Pancreas (tissue), 10 donors: ENCODE measurements at regions not wholly inside any gene's neighbourhood (a gene's known extent, or its start where the extent isn't known, plus 50 kb on each side); places are given as distances from the start of the nearest gene placed in this dataset.

Experiments
- ATAC-seq, 4 donors: fragments of 200-7000 bp; cut with Tn5 transposase; one replicate each; pipeline versions ENCODE4 v1.8.0 to v1.9.1; 2020; ENCODE audit warnings: mild to moderate bottlenecking in 4 of 4, moderate library complexity in 4 of 4
- DNase-seq, 6 donors: peaks; one replicate each; pipeline ENCODE4 v3.0.0-alpha.2; 2020
- FAIRE-seq: peaks from 2 replicates; lab custom pipeline; 2012; peaks lifted over from hg19 to GRCh38; lab: Jason Lieb, UNC
- H3K27ac ChIP-seq, 4 donors: fragments of 200-600 bp; sonication (generic); 1 replicate in 3 of 4; 2 replicates in 1 of 4; pipeline versions ENCODE4 v1.5.0 to v1.8.0; 2020
- H3K27me3 ChIP-seq, 4 donors: fragments of 200-600 bp; one replicate each; pipeline ENCODE4 v1.8.0; 2021
- H3K36me3 ChIP-seq, 3 donors: fragments of 200-600 bp; sonication (generic) in 1 of 3; one replicate each; pipeline versions ENCODE4 v1.5.0 to v1.8.0; 2020 to 2021
- H3K4me1 ChIP-seq, 3 donors: fragments of 200-600 bp; one replicate each; pipeline ENCODE4 v1.8.0; 2021
- H3K4me3 ChIP-seq, 4 donors: fragments of 200-600 bp; sonication (generic) in 2 of 4; one replicate each; pipeline versions ENCODE4 v1.5.0 to v1.8.0; 2020 to 2021
- H3K9me3 ChIP-seq, 4 donors: fragments of 200-600 bp; one replicate each; pipeline ENCODE4 v1.8.0; 2021
- CTCF ChIP-seq, 4 donors: fragments of 200-600 bp; sonication (generic) in 3 of 4; IDR thresholded peaks; one replicate each; pipeline versions ENCODE4 v1.5.0 to v1.8.0; 2021; ENCODE audit warnings: antibody characterized with exemption in 4 of 4
- WGBS, 2 donors: extraction: QIAGEN DNeasy Blood & Tissue Kit; methylation state at CpG; one replicate each; pipeline ENCODE4 v1.1.7; 2013; 5-methylcytosine and 5-hydroxymethylcytosine counted together
- intact Hi-C, 3 donors: fragments of 100-400 bp; cut with DNase I; formaldehyde crosslinking; loops; one replicate each; pipeline versions ENCODE4 v1.11.1 to v1.14.2; 2022
- donor health status: healthy with polysubstance abuse.
- donor health status: DM: no; HTN: no; CAD: no; lungs with moderate emphysema.
- donor health status: DM: no; HTN: no; CAD: no.
- donor health status: control.
- donor health status: control.
- donor health status: Bipolar disorder and iron deficiency.
- donor health status: DM: yes; HTN: yes; CAD: no.
- donor health status: DM: no; HTN: no; CAD: no.
- donor health status: DM: no; HTN: no; CAD: no.
- donor health status: DM: yes; HTN: yes; CAD: no.

- DNase-seq (peak in 4 of 6 donors; percentile 60 to 89 (median 78)), FAIRE-seq (peak; percentile 63), ATAC-seq (peak; percentile 84 to 88 (median 86))
- 37 to 38% methylated on average over 11 of the region's 11 CpGs for WGBS, 2 donors
- Histone ChIP-seq H3K4me1 (peaks cover 9 to 11% (median 9%) of the 10 kb centered on the region in 3 donors), H3K4me3 (no peak overlapping the region), H3K27ac (peak overlapping the region; percentile 24 to 84 (median 55)), H3K27me3 (no peaks in the 10 kb centered on the region), H3K9me3 (no peaks in the 10 kb centered on the region), H3K36me3 (no peaks in the 10 kb centered on the region)
- intact Hi-C loops, result no loop called here
- TF ChIP-seq CTCF (IDR thresholded peaks at IDR 0.05), result no peak
These were observed 90.9 kb upstream of the SMNDC1 start for GRCh38 chr10:110395350-110396283.

- no peak for ATAC-seq
- no peak for DNase-seq
- no peak overlapping the region for H3K4me3 ChIP-seq
- TF ChIP-seq CTCF (IDR thresholded peaks at IDR 0.05), result no peak
- intact Hi-C loops, result no loop called here
- H3K27me3 ChIP-seq, result no peaks in the 10 kb centered on the region
- peaks cover 9 to 11% (median 9%) of the 10 kb centered on the region in 3 donors for H3K4me1 ChIP-seq
- no peaks in the 10 kb centered on the region for H3K9me3 ChIP-seq
- H3K27ac ChIP-seq, result peak overlapping the region in 3 of 4 donors; percentile 30 to 84 (median 80)
- 100% methylated on average over 1 of the region's 1 CpG for WGBS, 2 donors
- H3K36me3 ChIP-seq, result no peaks in the 10 kb centered on the region
- no peak for FAIRE-seq
These were observed 91.5 kb upstream of the SMNDC1 start for GRCh38 chr10:110396284-110396651.

- ATAC-seq (no peak), DNase-seq (no peak), FAIRE-seq (no peak)
- 94 to 95% methylated on average over 3 of the region's 3 CpGs for WGBS, 2 donors
- H3K36me3 ChIP-seq, result no peaks in the 10 kb centered on the region
- intact Hi-C loops, result no loop called here
- no peak for TF ChIP-seq CTCF (IDR thresholded peaks at IDR 0.05)
- no peak overlapping the region for H3K4me3 ChIP-seq
- H3K9me3 ChIP-seq, result no peaks in the 10 kb centered on the region
- H3K4me1 ChIP-seq, result peaks cover 9 to 11% (median 9%) of the 10 kb centered on the region in 3 donors
- H3K27me3 ChIP-seq, result no peaks in the 10 kb centered on the region
- peak overlapping the region in 2 of 4 donors; percentile 60 to 64 for H3K27ac ChIP-seq
These were observed 93.1 kb upstream of the SMNDC1 start for GRCh38 chr10:110397856-110398255.

- peaks cover 9 to 11% (median 9%) of the 10 kb centered on the region in 3 donors for H3K4me1 ChIP-seq
- H3K27ac ChIP-seq, result peak overlapping the region in 3 of 4 donors; percentile 11 to 66 (median 60)
- intact Hi-C loops, result no loop called here
- H3K4me3 ChIP-seq, result no peak overlapping the region
- no peaks in the 10 kb centered on the region for H3K36me3 ChIP-seq
- FAIRE-seq (no peak), ATAC-seq (peak; percentile 30 to 73 (median 57)), DNase-seq (peak in 4 of 6 donors; percentile 25 to 59 (median 50))
- no peak for TF ChIP-seq CTCF (IDR thresholded peaks at IDR 0.05)
- WGBS, 2 donors, result 63 to 75% methylated on average over 9 of the region's 9 CpGs
- H3K9me3 ChIP-seq, result no peaks in the 10 kb centered on the region
- no peaks in the 10 kb centered on the region for H3K27me3 ChIP-seq
These were observed 93.8 kb upstream of the SMNDC1 start for GRCh38 chr10:110398419-110399105.
